ENCODE measurements at regions not wholly inside any gene's neighbourhood (a gene's known extent, or its start where the extent isn't known, plus 50 kb on each side); places are given as distances from the start of the nearest gene placed in this dataset.

- intact Hi-C loops (cut with DNase I): no loop called here
- no peaks in the 10 kb centered on the region for H3K9me3 ChIP-seq
- ATAC-seq (no peak), DNase-seq (no peak)
- no peaks in the 10 kb centered on the region for H3K4me1 ChIP-seq
- no peaks in the 10 kb centered on the region for H3K36me3 ChIP-seq
- no peak overlapping the region for H3K27ac ChIP-seq
- no peak overlapping the region for H3K4me3 ChIP-seq
- H3K27me3 ChIP-seq: no peaks in the 10 kb centered on the region
- TF ChIP-seq CTCF (IDR thresholded peaks at IDR 0.05) (no peak), POLR2A (IDR thresholded peaks at IDR 0.05) (no peak)
- 42% methylated on average over 2 of the region's 2 CpGs for WGBS (ENCODE audit: insufficient coverage, low coverage, low lambda C conversion rate, missing lambda C conversion rate)
Observed at GRCh38 chr3:117799387-117799735, 1089.8 kb downstream of the TUSC7 start.

GRCh38 chr3:117801912-117802239, 1092.3 kb downstream of the TUSC7 start:
- TF ChIP-seq POLR2A (IDR thresholded peaks at IDR 0.05) (no peak), CTCF (IDR thresholded peaks at IDR 0.05) (no peak)
- intact Hi-C loops (cut with DNase I): no loop called here
- ATAC-seq (no peak), DNase-seq (no peak)
- no peak overlapping the region for H3K4me3 ChIP-seq
- no peaks in the 10 kb centered on the region for H3K9me3 ChIP-seq
- no peaks in the 10 kb centered on the region for H3K36me3 ChIP-seq
- H3K27me3 ChIP-seq: no peaks in the 10 kb centered on the region
- H3K4me1 ChIP-seq: no peaks in the 10 kb centered on the region
- H3K27ac ChIP-seq: no peak overlapping the region
- 25% methylated on average over 2 of the region's 2 CpGs for WGBS (ENCODE audit: insufficient coverage, low coverage, low lambda C conversion rate, missing lambda C conversion rate)

GRCh38 chr3:117809186-117810081, 1099.9 kb downstream of the TUSC7 start:
- no peak for DNase-seq
- Histone ChIP-seq H3K9me3 (no peaks in the 10 kb centered on the region), H3K27me3 (no peaks in the 10 kb centered on the region), H3K36me3 (no peaks in the 10 kb centered on the region), H3K27ac (no peak overlapping the region), H3K4me1 (no peaks in the 10 kb centered on the region), H3K4me3 (no peak overlapping the region)
- no peak for ATAC-seq
- WGBS (ENCODE audit: insufficient coverage, low coverage, low lambda C conversion rate, missing lambda C conversion rate): 23% methylated on average over 1 of the region's 1 CpG
- intact Hi-C loops (cut with DNase I): no loop called here
- TF ChIP-seq POLR2A (IDR thresholded peaks at IDR 0.05): no peak
- no peak for TF ChIP-seq CTCF (IDR thresholded peaks at IDR 0.05)

GRCh38 chr3:117811786-117812185, 1102.2 kb downstream of the TUSC7 start:
- intact Hi-C loops (cut with DNase I): no loop called here
- Histone ChIP-seq H3K9me3 (no peaks in the 10 kb centered on the region), H3K4me1 (no peaks in the 10 kb centered on the region), H3K27me3 (no peaks in the 10 kb centered on the region), H3K27ac (no peak overlapping the region), H3K4me3 (no peak overlapping the region), H3K36me3 (no peaks in the 10 kb centered on the region)
- no peak for ATAC-seq
- DNase-seq: no peak
- 36% methylated on average over 2 of the region's 2 CpGs for WGBS (ENCODE audit: insufficient coverage, low coverage, low lambda C conversion rate, missing lambda C conversion rate)
- TF ChIP-seq POLR2A (IDR thresholded peaks at IDR 0.05): no peak
- no peak for TF ChIP-seq CTCF (IDR thresholded peaks at IDR 0.05)

Measured in right lobe of liver (tissue), 6 donors.